IMR-90 (cell line): ENCODE measurements at regions not wholly inside any gene's neighbourhood (a gene's known extent, or its start where the extent isn't known, plus 50 kb on each side); places are given as distances from the start of the nearest gene placed in this dataset.

Experiments used
- BHLHE40 ChIP-seq: fragments of 150-350 bp; IDR thresholded peaks from 2 replicates; pipeline ENCODE4 v1.6.1; 2016; ENCODE audit warnings: mild to moderate bottlenecking, low read depth, low read length
- CEBPB ChIP-seq: IDR thresholded peaks from 2 replicates; pipeline ENCODE4 v1.6.1; 2012; ENCODE audit warnings: low read depth, low read length, improper control_type of control experiment
- MAZ ChIP-seq: IDR thresholded peaks from 2 replicates; pipeline ENCODE4 v1.6.1; 2012; ENCODE audit warnings: low read depth, mild to moderate bottlenecking, low read length, improper control_type of control experiment, moderate library complexity, borderline replicate concordance
- POLR2A ChIP-seq: IDR thresholded peaks from 2 replicates; pipeline ENCODE4 v1.6.1; 2012; ENCODE audit warnings: mild to moderate bottlenecking, low read depth, low read length
- RAD21 ChIP-seq: IDR thresholded peaks from 2 replicates; pipeline ENCODE4 v1.6.1; 2012; ENCODE audit warnings: low read length, improper control_type of control experiment
- RFX5 ChIP-seq: IDR thresholded peaks from 2 replicates; pipeline ENCODE4 v1.8.0; 2012; ENCODE audit warnings: low read depth, mild to moderate bottlenecking, low read length, moderate library complexity
- TF ChIP-seq, protein P1 (sequence below): conservative IDR thresholded peaks from 2 replicates; pipeline ENCODE4 v1.5.1; 2012; ENCODE audit warnings: mild to moderate bottlenecking, low read depth, low read length, improper control_type of control experiment
- TF ChIP-seq, protein P2 (sequence below): fragments of 150-350 bp; IDR thresholded peaks from 2 replicates; pipeline ENCODE4 v1.6.1; 2016; ENCODE audit warnings: low read depth, mild to moderate bottlenecking, low read length, moderate library complexity, borderline replicate concordance

DNA sequence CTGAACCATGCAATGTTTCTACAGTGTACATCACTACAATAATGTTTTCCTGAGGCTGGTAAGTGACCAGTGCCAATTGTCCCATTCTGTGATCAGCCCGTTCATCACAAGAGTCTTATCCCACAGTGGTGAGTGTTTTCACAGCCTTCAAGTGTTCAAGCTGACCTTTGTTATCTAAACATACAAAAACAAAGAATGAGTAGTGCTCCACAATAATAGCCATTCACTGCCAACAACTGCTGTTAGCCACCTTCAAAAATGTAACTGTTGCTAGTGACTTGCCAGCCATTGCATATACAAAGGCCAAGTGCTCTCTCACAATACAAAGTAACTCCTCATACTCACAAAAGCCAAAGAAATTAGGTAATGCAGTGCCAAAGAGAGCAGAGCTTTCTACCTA lies 1084.1 kb downstream of the FAM133A start:
- TF ChIP-seq, protein P1, sequence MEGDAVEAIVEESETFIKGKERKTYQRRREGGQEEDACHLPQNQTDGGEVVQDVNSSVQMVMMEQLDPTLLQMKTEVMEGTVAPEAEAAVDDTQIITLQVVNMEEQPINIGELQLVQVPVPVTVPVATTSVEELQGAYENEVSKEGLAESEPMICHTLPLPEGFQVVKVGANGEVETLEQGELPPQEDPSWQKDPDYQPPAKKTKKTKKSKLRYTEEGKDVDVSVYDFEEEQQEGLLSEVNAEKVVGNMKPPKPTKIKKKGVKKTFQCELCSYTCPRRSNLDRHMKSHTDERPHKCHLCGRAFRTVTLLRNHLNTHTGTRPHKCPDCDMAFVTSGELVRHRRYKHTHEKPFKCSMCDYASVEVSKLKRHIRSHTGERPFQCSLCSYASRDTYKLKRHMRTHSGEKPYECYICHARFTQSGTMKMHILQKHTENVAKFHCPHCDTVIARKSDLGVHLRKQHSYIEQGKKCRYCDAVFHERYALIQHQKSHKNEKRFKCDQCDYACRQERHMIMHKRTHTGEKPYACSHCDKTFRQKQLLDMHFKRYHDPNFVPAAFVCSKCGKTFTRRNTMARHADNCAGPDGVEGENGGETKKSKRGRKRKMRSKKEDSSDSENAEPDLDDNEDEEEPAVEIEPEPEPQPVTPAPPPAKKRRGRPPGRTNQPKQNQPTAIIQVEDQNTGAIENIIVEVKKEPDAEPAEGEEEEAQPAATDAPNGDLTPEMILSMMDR = no peak
- TF ChIP-seq BHLHE40 (no peak), RFX5 (no peak), POLR2A (no peak), RAD21 (no peak), CEBPB (no peak), MAZ (no peak)
- TF ChIP-seq, protein P2, sequence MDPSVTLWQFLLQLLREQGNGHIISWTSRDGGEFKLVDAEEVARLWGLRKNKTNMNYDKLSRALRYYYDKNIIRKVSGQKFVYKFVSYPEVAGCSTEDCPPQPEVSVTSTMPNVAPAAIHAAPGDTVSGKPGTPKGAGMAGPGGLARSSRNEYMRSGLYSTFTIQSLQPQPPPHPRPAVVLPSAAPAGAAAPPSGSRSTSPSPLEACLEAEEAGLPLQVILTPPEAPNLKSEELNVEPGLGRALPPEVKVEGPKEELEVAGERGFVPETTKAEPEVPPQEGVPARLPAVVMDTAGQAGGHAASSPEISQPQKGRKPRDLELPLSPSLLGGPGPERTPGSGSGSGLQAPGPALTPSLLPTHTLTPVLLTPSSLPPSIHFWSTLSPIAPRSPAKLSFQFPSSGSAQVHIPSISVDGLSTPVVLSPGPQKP = no peak
